HG03565 (cell line): ENCODE measurements at regions not wholly inside any gene's neighbourhood (a gene's known extent, or its start where the extent isn't known, plus 50 kb on each side); places are given as distances from the start of the nearest gene placed in this dataset.
A peak's percentile ranks its signal among the peaks of the same experiment; 100 is the strongest.

Experiments used
- ATAC-seq: cut with Tn5 transposase; IDR thresholded peaks from one replicate; pipeline ENCODE4 v1.9.1; 2021; ENCODE audit warnings: mild to moderate bottlenecking, moderate library complexity; ENCODE audit not compliant: unreplicated experiment

DNA sequence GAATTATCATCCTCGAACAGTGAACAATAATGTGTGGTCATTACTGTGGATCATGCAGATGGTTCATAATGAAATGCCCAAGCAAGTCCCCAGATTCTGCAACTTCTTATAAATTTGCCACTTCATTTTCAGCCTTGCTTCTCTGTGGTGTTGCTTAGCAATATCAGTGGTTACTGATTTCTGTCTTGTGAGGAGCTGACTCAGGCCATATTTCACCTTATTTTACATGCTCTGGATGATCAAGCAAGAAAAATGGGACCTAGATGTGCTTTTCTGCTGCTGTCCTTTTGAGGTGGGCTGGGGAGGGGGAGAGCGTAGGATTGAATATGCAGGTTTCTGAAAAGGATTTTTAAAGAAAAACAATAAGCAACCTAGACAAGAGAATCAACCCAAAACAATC, 188.3 kb downstream of the SLC24A2 start:
- no peak for ATAC-seq

DNA sequence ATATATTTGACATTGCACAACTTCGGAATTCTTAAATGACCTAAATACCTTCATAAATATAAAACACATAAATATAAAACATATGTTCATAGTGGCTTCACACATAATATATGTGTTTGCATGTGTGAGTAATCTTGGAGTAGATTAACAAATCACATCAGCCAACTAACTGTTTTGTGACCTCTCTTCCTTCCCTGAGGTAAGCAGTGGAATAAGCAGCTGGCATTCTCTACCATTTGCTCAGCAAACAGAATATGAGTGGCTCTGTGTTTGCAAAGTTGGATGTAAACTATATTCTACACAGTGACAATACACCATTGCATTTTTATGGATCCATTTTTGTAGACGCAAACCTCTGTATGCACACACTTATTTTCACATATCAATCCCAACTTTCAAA, 189.9 kb downstream of the ACER2 start:
- no peak for ATAC-seq

DNA sequence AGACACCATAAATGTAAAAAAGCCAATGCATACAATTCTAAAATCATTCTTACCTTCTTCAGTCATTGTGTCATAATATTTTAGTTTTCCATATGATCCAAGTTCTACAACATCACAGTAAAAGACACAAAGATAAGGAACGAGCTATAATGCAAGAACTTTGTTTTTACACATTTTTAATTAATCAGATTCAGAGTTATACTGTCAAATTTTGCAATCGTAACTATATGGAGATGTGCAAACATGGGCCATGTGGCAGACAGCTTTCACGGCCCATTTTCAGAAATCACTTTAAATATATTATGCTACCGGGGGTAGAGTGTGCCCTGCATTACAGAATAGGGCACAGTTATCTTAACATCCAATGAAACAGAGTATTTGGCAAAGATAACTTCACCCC, 188.4 kb downstream of the ACER2 start:
- ATAC-seq: no peak

DNA sequence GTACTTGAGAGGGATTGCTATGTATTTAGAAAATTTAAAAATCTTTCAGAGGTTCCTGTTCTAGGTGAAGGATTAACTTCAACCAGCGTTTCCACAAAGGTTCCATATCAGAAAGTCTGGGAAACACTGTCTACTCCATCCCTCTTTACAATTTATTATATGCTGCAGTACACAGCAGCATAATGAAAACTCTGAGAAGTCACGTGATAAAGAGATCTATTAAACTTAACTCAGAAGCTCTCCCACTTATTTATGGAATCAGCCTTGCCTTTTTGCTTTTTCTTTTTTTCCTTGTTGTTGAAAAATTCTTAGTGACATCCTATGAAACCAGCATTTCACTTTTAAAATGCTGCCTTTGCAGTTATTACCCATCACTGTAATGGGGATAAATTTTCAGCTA, 186.2 kb downstream of the ACER2 start:
- ATAC-seq: no peak

DNA sequence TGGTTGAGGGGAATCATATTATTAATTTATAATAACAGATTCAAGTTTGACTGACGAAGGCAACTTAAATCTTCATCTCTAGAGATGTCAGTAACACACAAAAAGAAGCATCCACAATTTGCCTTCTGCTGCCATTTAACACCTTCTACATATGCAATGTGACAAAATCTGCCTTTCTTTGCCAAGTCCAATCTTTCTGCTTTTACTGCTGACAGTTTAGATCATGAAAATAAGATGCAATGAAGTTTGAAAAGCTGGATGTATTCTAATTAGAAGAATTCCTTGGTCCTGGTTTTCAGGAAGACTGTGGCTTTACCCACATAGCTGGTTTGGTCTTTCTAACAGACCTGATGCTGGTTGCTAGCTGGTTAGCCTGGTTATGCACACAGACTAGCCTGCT, 178.9 kb downstream of the ACER2 start:
- no peak for ATAC-seq

DNA sequence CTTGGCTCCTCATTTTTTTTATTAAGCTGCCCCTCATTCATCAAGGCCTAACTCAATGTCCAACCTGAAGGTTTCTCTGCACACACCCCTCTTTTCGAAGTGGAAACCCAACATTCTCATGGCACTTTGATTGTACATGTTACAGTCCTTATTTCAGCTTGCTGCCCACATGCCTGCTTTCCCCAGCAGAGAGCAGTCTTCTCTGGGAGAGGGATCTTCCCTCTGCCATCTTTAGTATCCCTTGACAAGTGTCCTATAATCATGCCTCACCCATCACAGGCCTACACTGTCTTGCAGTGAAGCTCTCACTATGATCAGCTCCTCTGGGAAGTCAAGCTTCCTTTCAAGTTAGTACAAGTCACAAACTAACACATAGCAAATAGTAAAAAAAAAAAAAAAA, 175.1 kb downstream of the ACER2 start:
- ATAC-seq: no peak

DNA sequence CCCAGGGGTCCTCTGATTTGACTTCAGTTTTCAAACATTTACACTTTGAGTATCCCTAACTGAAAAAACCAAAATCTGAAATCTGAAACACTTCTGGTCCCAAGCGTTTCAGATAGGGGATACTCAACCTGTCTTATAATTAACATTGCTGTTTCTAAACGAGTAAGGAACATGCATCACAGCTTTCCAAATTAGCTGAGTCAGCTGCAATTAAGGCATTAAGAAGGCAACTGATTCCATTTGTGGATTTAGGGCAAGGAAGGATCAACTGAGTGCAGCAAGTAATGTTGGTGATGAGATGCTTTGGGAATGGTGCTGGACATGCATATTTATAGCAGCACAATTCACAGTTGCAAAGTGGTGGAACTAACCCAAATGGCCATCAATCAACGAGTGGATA, 168.6 kb downstream of the ACER2 start:
- ATAC-seq: no peak

DNA sequence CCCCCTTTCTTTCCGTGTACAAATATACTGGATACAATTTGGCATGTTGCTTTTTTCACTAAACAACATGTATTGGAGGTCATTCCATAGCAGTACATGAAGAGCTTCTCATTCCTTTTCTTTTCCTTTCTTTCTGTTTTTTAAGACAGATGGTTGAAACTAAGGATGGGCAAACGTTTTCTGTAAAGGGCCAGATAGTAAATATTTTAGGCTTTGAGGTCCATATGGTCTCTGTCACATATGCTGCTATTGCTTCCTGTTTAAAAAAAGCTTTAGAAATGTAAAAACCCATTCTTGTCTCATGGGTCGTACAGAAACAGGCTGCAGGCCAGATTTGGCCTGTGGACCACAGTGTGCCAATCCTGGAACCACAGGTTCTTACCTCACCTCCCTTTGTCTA, 160.1 kb downstream of the ACER2 start:
- no peak for ATAC-seq

DNA sequence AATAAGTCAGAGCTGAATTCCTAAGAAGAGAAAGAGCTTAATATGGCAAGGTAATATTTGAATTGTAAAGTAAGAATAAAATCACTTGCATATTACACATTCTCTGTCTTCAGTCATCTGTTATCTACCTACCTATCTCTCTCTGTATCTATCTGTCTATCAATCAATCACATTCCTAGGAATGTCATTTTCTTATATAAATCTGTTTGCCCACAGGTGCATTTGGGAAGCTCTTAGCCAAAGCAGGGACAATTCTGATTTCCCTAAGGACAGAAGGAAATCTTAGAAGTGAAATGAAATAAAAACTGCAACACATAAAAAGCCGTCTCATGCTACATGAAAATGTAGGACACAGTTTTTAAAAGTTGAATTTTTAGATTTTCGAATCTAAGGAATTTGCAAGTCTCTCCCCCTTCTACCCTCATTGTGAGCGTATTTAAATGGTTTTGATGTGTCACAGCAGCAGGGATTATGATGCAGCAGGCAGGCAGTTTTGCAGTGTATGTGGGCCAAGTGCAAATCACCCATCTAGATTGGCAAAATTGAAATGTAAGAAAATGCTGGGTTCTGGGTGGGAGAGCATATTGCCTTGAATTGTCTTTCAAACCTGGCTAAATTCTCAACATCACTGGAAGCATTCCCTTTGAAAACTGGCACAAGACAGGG, 155.7 kb downstream of the ACER2 start:
- ATAC-seq: no peak

DNA sequence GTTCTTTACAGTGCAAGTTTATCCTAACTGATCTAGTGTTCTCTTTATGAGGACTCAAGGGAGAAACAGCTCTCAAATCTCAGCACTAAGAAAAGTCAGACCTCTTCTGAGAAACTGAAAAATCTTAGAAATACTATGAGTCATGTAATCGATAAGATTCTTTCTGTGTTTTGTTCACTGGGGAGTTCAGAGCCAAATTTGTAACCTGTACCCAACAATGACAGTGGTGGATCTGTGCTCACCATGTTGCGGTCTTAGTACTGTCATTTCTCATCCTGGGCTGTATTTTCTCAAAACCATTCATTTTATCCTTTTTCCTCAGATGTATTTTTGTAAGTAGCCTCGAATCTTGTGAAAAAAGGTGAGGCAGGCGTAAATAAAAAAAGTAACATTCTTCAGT, 146.4 kb downstream of the ACER2 start:
- no peak for ATAC-seq

DNA sequence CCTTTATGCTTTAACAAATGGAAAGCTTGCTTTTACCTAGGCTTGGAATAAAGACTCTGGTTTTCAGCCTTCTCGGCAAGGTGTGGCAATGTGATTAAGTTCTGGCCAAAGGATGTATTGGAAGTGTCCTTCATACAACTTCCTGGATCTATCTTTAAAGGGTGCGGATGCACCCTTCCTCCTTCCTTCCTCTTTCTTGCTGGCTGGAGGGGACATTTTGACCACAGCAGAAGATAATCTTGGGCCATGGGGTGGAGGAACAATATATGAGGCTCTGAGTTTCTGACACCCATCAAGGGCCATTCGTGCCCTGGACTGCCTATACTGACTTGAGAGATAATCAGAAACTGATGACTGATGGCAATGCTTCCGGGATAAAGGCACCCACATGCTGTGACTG, 145.7 kb downstream of the ACER2 start:
- ATAC-seq: no peak

DNA sequence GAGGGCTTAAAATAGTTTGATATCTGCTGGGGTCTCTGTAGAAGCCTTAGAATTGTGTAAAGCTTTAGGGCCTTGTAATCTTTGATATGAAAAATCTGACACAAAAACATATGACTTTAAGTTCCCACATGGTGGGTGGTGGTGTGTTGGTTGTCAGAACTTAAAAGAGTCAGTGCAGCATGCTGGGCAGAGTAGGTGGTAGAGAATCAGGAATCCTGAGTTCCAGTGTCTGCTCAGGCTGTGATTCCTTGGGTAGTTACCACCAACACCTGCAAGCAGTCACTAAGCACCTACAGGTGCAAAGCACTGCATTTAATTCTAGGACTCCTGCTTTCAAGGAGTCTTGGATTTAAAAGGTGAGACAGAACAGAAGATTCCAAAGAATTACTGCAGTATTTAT, 144.6 kb downstream of the ACER2 start:
- ATAC-seq: no peak

DNA sequence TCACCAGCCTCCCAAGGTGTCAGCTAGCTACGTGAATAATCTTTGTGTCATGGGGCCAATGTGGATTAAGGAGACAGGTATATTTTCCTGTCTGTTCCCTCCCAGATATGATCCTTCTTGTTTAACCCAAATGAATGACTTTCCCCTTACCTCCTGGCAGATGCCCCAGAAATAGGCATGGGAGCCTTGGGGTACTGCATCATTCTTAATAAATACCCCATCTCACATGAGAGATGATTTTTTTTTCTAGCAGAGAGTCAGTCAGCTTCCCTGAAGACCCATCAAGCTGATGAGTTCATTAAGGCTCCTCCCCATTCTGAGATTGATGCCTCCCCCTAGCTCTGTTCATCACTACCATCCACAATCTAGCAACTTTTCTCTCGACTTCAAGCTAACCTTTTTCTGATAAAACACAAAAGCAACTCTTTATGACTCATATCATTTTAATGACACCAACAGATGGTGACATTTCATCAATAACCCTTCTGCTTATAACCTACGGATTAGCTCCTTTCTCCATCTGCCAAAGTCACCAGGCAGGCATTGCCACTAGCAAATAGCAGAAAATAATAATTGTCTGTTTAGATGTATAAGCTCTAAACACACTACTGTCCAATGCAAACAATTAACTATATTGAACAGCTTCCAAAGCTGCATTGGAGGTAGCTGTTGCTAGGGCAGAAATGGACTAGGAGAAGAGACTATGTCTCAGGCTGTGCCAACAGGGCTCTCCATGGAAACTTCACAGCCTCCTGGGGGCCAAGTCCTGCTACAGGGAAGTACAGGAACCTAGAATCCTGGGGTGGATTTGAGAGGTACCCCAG, 143.7 kb downstream of the ACER2 start:
- ATAC-seq: no peak

DNA sequence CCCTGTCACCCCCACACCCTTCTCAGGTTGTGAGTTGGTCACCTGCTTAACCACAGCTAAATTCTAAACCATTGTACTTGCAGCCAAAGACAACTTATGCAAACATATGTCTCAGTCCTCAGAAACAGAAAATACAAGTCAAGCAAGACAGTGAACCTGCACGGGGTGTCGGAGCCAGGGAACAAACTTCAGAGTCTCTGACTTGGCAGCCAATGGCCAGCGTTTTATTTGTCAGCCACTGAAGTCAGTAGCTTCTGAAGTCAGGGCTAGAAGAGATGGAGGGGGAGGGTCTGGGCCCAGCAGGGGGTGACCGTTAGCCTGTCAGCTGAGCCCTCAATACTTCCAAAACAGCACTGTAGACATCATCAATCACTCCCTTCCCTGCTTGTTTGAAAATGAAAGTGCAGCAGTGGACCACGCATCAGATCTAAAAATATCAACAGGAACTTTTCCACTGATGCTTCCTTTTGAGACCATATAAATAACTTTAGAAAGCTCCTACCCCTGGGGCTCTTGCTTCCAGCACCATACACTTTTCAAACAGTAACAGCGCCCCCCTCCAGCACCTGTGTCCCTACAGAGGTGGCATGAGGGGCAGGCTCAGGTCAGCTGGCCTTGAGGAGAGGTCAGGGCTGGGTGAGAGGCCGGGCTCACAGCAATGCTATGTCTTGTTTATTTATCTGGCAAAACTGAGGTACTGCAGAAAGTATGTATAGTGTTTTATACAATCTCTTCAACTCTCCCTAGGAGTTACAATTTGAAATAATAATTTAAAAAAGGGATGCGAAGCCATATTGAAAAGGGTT, 142.5 kb downstream of the ACER2 start:
- peak; percentile 57 for ATAC-seq

DNA sequence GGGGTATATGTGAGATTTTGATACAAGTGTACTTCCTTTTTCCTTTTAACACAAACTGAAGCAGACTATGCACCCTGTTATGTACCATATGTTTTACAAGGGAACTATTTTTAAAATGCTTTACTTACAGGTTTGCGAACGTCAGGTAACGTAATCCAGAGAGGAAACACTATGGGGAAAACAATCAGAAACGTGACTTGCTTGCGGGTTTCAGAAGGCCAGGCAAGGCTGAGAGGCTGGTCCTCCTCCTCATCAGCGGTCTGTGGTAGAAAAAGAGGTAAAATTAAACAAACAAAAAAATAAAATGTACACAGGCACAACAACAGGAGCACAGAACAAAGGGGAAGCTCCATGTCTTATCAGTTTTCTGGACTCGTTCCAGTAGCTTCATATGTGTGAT, 141.2 kb downstream of the ACER2 start:
- no peak for ATAC-seq

DNA sequence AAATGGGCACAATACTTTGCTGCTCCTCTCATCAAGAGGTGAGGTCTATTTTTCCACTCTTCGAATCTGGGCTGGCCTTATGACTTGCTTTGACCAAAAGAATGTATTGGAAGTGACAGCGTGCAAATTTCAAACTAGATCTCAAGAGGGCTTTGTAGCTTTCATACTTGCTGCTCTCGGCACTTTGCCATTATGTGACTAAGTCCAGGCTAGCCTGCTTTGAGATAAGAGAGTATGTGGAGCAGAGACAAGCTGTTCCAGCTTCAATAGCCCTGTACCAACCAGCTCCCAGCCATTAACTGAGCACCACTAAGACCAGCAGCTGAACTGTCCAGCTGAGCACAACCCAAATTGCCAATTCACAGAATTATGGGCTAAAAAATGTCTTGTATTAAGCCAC, 124.6 kb downstream of the ACER2 start:
- ATAC-seq: no peak

DNA sequence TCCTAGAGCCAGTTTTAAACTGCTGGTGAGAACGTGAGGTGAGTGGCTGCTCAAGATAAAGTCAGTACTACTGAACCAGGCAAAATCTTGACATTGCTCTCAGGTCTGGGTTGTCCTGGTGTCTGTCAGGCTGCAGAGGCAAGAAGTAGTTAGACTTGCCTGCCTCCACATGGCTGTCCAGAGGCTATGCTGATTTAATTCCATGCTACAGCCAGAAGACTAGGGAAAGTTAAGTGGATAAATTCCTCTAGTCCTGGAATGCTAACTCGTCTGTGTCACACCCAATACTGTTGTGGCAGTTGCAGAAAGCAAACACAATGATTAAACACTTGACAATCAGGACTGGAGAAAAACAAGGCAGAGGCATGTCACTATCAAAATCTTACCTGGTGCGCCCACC, 118.9 kb downstream of the ACER2 start:
- no peak for ATAC-seq

DNA sequence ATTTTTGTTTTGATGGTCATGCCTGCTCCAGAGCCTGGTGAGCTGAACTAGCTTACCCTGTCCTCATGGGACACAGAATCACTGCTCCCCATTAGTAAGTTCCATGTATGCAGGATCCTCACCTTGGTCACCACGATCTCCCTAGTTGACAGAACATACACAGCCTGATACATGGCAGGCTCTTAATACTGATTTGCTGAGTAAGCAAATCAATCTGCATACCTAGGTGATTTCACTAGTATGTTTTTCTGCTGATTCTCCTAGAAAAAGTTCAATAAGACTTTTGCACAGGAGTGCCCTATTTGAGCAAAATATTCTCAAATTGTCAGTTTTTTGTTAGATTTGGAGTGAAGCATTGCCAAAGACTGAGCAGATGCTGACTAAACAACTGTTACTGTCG, 113.7 kb downstream of the ACER2 start:
- ATAC-seq: no peak

DNA sequence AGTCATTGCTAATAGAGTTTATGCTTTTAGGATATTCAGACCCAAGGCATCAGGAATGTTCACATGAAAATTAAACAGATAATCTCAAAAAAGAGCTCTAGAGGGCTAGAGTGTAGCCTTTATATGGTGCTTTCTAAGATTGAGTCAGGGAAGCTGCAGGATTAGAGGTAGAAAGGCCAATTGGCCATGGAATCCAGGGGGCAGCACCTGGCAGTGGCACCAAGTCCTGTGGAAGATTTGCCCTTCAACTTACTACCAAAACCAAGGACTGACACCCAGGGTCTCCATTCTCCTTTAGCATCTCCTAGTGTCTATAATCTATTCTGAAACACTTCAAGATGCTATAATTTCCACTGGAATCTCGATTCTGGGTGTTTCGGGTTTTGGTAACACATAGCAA, 112.4 kb downstream of the ACER2 start:
- ATAC-seq: no peak

DNA sequence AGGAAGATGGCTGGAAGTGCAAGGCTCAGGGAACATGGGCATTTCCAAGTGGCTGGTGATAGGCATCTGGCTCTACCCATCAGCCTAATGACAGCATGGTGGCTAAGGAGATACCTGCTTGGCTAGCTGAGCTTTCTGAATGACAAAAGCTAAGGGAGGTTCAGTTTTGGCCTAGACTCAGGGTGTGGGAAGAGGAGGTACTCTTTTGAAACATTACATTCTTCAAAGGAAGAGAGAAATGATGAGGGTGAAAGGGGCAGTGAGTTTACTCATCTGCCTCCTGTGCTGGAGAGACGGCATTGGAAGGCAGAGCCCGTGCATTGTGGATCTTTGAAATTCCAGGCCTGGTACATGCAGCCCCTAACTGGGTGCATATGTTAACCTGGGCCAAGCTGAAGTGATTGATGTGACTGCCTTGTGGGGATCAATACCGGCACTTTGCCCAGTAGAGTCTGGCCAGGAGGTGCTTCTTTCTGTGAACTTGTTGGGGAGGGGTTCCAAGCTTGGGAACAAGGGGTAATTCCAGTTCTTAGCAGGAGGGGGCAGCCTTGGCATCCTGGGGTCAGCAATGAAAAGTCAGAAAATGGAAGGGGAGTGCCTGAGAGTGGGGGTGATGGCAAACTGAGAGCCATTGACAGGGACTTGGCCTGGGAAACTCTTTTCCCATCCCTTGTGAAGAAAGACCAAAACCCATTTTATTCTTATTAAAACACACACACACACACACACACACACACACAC, 108.6 kb downstream of the ACER2 start:
- ATAC-seq: no peak

DNA sequence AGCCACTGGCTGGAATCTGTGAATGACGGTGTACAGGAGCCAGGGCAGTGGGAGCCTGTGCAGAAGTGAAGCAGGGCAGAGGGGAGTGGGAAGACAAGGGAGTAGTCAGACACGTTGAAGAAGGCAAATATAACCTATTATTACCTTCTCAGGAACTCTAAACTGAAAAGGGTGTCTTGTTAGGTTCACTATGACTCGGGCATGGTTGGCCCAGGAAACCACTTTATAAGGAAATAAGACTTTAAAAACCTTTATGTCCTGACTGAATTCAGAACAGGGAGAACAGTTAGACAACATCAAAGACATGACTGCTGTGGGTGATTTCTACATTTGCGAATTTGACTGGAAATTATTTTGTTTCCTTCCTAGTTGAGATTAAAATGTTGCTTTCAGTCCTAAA, 107.5 kb downstream of the ACER2 start:
- ATAC-seq: no peak
